GM19025 (cell line): ENCODE measurements at regions not wholly inside any gene's neighbourhood (a gene's known extent, or its start where the extent isn't known, plus 50 kb on each side); places are given as distances from the start of the nearest gene placed in this dataset.

Source experiments
- ATAC-seq: cut with Tn5 transposase; IDR thresholded peaks from one replicate; pipeline ENCODE4 v1.9.1; 2021; ENCODE audit warnings: mild to moderate bottlenecking, low read depth, moderate library complexity; ENCODE audit not compliant: unreplicated experiment

- ATAC-seq = no peak
These were observed 64.9 kb downstream of the CD2 start for GRCh38 chr1:116819081-116819480.

GRCh38 chr1:116820369-116820768, 66.1 kb downstream of the CD2 start:
- no peak for ATAC-seq

- no peak for ATAC-seq
These were observed 67.5 kb downstream of the CD2 start for GRCh38 chr1:116821763-116822162.

- ATAC-seq = no peak
These were observed 70.5 kb downstream of the CD2 start for GRCh38 chr1:116824631-116825206.

DNA sequence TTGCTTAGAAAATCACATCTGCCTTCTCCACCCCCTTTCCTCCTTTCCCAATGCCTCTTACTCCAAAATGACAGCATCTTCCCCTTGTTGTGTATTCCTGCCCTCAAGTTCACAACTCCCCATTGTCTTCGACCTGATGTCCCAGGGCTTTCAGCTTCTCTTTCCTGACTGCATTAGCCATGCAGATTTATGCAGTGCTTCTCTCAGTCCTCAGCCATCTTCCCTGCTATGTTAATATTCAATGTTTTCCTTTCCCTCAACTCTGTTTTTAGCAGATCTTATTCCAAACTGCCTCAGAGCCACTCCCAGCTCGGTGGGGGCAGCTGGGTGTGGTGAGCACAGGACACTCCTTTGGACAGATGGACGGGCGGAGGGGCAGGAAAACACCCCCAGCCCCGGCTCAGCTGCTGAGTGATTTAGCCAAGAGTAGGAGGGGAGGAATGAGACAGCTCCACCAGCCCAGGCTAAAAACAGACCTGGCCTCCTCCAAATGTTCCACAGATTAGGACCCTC, 71.0 kb downstream of the CD2 start:
- ATAC-seq = no peak

GRCh38 chr1:116825720-116826438, 71.6 kb downstream of the CD2 start:
- ATAC-seq = no peak

GRCh38 chr1:116826818-116827606, 72.8 kb downstream of the CD2 start:
- ATAC-seq = peak; percentile 78

DNA sequence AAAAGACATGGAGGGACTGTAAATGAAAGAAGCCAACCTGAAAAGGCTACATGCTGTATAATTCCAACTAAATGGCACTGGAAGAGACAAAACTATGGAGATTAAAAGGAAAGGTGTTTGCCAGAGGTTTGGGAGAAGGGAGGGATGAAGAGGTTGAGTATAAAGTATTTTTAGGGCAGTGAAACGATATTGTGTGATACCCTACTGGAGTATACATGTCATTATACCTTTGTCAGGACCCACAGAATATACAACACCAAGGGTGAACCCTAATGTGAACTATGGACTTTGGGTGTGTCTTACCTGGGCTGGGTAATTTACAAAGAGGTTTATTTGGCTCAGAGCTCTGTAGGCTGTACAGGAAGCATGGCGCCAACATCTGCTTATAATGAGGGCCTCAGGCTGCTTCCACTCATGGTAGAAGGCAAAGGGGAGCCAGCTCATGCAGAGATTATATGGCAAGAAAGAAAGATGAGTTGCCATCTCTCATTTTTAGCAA, 73.4 kb downstream of the CD2 start:
- ATAC-seq = peak; percentile 4

GRCh38 chr1:116832308-116832931, 77.3 kb upstream of the PTGFRN start:
- no peak for ATAC-seq

DNA sequence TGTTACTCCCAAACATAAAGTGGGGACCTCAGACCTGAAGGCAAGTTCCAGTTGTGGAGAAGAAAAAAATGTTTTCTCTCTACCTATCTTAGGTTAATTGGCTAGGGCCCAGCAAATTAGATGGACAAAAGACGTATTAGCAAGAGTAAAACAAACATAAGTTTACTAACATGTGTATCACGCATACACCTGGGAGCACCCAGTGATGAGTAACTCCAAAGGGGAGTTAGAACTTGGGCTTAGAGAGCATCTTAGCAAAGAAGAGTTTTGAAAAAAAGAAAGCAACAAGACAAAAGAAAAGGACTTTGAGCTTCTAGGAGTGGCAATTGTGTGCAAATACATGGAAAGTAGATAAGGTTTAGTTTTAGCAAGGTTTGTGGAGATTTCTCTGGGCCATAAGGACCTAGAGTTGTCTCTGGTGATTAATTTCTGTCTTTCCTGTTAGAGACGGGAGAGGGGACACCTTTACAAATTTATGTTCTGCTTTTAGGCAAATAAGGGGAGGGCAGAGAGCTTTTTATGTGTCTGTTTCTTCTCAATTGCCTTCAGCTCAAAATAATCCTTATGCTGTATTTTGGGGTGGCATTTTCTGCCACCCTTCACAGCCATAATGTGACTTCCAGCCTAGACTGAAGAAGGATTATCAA, 76.7 kb upstream of the PTGFRN start:
- no peak for ATAC-seq

GRCh38 chr1:116833718-116834117, 76.0 kb upstream of the PTGFRN start:
- no peak for ATAC-seq

DNA sequence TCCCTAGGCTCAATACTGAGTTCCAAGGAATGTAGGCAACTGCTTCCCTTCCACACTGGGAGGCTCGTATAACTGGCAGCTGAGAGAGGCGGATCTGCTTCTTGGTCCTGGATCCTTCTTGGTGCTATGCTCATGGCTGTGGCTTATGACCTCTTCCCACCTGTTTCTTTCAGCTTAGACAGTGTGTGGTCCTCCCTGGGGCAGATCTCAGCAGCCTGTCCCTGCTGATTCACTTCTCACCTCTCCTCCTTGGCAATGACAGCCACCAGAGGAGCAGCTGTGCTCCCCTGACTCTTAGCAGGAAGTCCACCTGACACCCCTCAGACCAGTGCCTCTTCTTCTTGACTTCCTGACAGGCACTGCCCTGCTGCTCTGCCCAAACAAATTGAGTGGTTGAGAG, 75.1 kb upstream of the PTGFRN start:
- ATAC-seq = no peak

DNA sequence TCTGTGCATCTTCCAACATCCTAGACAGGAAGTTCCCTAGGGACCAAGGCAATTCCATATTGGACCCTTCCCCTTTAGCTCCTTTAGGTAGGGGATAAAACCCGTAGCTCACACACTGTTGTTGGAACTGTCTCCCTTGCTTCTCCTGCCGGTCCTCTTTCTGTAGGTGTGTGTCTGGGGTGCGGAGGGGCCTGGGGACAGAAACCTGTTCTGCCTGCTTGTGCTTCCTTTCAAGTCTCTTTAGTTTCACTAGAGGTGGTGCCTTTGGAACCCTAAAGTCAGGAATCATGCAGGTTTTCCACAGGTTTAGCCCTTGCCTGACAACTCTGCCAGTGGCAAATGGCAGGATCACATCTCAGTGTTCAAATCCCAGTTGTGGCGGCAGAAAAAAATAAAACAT, 74.6 kb upstream of the PTGFRN start:
- no peak for ATAC-seq

DNA sequence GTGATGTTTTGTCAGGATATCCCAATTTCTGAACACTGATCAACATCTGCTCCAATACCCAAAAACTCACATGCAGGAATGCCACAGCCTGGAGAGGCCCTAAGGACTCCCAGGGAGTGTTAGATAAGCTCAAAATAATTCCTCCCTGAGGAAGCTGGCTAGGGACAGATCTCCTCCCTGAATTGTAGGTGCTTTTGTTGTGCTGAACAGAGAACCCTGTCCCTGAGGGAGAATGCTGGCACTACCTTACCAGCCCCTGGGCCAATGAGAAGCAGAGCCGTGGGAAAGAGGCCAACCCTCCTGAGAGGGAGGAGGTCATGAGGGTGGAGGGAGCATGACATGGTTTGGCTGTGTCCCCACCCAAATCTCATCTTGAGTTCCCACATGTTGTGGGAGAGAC, 73.6 kb upstream of the PTGFRN start:
- no peak for ATAC-seq

GRCh38 chr1:116841569-116842344, 68.0 kb upstream of the PTGFRN start:
- ATAC-seq = no peak

GRCh38 chr1:116842654-116843053, 67.1 kb upstream of the PTGFRN start:
- ATAC-seq = no peak

DNA sequence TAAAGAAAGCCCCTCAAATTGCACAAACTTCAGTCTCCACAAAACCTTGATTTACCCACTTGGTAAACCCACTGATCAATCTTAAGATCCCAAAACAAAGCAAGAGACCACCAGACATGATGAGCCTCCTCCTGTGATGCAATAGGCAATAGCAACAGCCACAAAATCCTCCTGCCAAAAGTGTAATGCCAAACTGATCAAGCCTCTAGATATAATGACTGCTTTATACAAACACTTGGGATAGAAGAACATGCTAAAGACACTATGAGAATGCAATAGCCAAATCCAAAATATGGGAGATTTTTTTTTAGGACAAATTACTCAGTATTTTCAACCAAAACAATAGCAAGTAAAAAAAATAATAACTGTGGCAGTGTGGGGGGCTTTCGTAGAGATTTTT, 64.9 kb upstream of the PTGFRN start:
- ATAC-seq = no peak

GRCh38 chr1:116847190-116847589, 62.5 kb upstream of the PTGFRN start:
- ATAC-seq = no peak

GRCh38 chr1:116847688-116848531, 61.8 kb upstream of the PTGFRN start:
- ATAC-seq = no peak
